Endothelial cell of umbilical vein (primary cell): ENCODE measurements at regions not wholly inside any gene's neighbourhood (a gene's known extent, or its start where the extent isn't known, plus 50 kb on each side); places are given as distances from the start of the nearest gene placed in this dataset.

Experiments used
- BruUV-seq: library from RNA; stranded (reverse); fragments of 400-500 nt; replicated peaks from 2 replicates; lab custom pipeline; 2021; lab: Mats Ljungman, UMichigan
- CTCF ChIA-PET: fragments of 300-600, 350-600 bp; sonication (Branson Sonifier 250); formaldehyde crosslinking; loops from one replicate; lab custom pipeline; 2021; ENCODE audit warnings: antibody characterized with exemption, inconsistent platforms; lab: Charles Lee
- POLR2A ChIA-PET: fragments of 300-600, 350-600 bp; sonication (Branson Sonifier 250); formaldehyde crosslinking; loops from one replicate; lab custom pipeline; 2021; ENCODE audit warnings: antibody characterized with exemption, inconsistent platforms; lab: Charles Lee
- DNase-seq: peaks from one replicate; pipeline ENCODE4 v3.0.0-alpha.2; 2011; ENCODE audit warnings: low read depth, low spot score
- FAIRE-seq: peaks from 2 replicates; lab custom pipeline; 2011; peaks lifted over from hg19 to GRCh38; lab: Jason Lieb, UNC
- H2AFZ ChIP-seq: 2 replicates; pipeline ENCODE4 v1.6.0; 2012; ENCODE audit warnings: low read depth, low read length, control low read depth, inconsistent platforms
- H3K27ac ChIP-seq: 2 replicates; pipeline ENCODE4 v1.5.1; 2011; ENCODE audit warnings: low read depth, mild to moderate bottlenecking, control low read depth, low read length, moderate library complexity; ENCODE audit not compliant: insufficient read depth
- H3K27me3 ChIP-seq, 2 experiments: 2 replicates each; pipeline versions ENCODE4 v1.6.0 to v1.6.1; 2011; ENCODE audit warnings: low read length in 2 of 2, mixed read lengths in 1 of 2; ENCODE audit not compliant: control insufficient read depth in 2 of 2, insufficient read depth in 2 of 2
- H3K36me3 ChIP-seq, 2 experiments: 2 replicates in 1 of 2; 3 replicates in 1 of 2; pipeline ENCODE4 v1.5.1; 2011; ENCODE audit warnings: low read length in 2 of 2, mild to moderate bottlenecking in 1 of 2, moderate library complexity in 1 of 2; ENCODE audit not compliant: control insufficient read depth in 2 of 2, insufficient read depth in 2 of 2; ENCODE audit errors: extremely low read depth in 1 of 2
- H3K4me1 ChIP-seq: 3 replicates; pipeline ENCODE4 v1.5.1; 2011; ENCODE audit warnings: mild to moderate bottlenecking, low read length; ENCODE audit not compliant: control insufficient read depth, insufficient read depth; ENCODE audit errors: extremely low read depth
- H3K4me2 ChIP-seq: 2 replicates; pipeline ENCODE4 v1.6.1; 2011; ENCODE audit warnings: low read length, control low read depth, mixed read lengths; ENCODE audit not compliant: insufficient read depth
- H3K4me3 ChIP-seq, 3 experiments: fragments of 200-600 bp in 1 of 3; sonication (generic), shearing (Covaris generic) in 1 of 3; replicated peaks in 1 of 3; 2 replicates each; pipeline ENCODE4 v1.5.1; 2011 to 2016; ENCODE audit warnings: control low read depth in 3 of 3, low read length in 3 of 3, mild to moderate bottlenecking in 2 of 3, inconsistent platforms in 1 of 3, low read depth in 1 of 3, moderate library complexity in 1 of 3; ENCODE audit not compliant: insufficient read depth in 1 of 3
- H3K79me2 ChIP-seq: 2 replicates; pipeline ENCODE4 v1.6.0; 2012; ENCODE audit warnings: low read length, inconsistent platforms; ENCODE audit not compliant: control insufficient read depth, insufficient read depth
- H3K9ac ChIP-seq: replicated peaks from 2 replicates; pipeline ENCODE3; 2011; ENCODE audit warnings: low read length, control low read depth; ENCODE audit not compliant: insufficient read depth; ENCODE audit errors: extremely low read depth
- H3K9me1 ChIP-seq: replicated peaks from 3 replicates; pipeline ENCODE4 v1.6.0; 2011; ENCODE audit warnings: mild to moderate bottlenecking, low read length; ENCODE audit not compliant: control insufficient read depth, insufficient read depth; ENCODE audit errors: extremely low read depth
- H3K9me3 ChIP-seq: replicated peaks from 2 replicates; pipeline ENCODE4 v1.5.1; 2012; ENCODE audit warnings: low read length, inconsistent platforms; ENCODE audit not compliant: control insufficient read depth, insufficient read depth
- H4K20me1 ChIP-seq: replicated peaks from 2 replicates; pipeline ENCODE3; 2011; ENCODE audit warnings: mild to moderate bottlenecking, low read length; ENCODE audit not compliant: control insufficient read depth, insufficient read depth; ENCODE audit errors: extremely low read depth
- EZH2 ChIP-seq: IDR thresholded peaks from 2 replicates; pipeline ENCODE4 v1.6.1; 2012; ENCODE audit warnings: borderline replicate concordance, low read depth, mild to moderate bottlenecking, moderate library complexity, low read length, inconsistent platforms; ENCODE audit not compliant: severe bottlenecking
- FOS ChIP-seq: IDR thresholded peaks from 2 replicates; pipeline ENCODE4 v1.6.1; 2011; ENCODE audit warnings: mild to moderate bottlenecking, low read length, moderate library complexity, borderline replicate concordance; ENCODE audit not compliant: insufficient read depth
- GATA2 ChIP-seq: IDR thresholded peaks from 2 replicates; pipeline ENCODE4 v1.7.0; 2011; ENCODE audit warnings: low read depth, mild to moderate bottlenecking, moderate library complexity, mixed read lengths, low read length; ENCODE audit not compliant: insufficient read length, insufficient read depth
- JUN ChIP-seq: IDR thresholded peaks from 2 replicates; pipeline ENCODE4 v1.6.1; 2011; ENCODE audit warnings: borderline replicate concordance, low read depth; ENCODE audit not compliant: insufficient read length, insufficient read depth
- MYC ChIP-seq: IDR thresholded peaks from one replicate; pipeline ENCODE4 v1.6.1; 2011; ENCODE audit warnings: mild to moderate bottlenecking, low read depth, low read length
- POLR2A ChIP-seq: IDR thresholded peaks from 2 replicates; pipeline ENCODE4 v1.6.1; 2012; ENCODE audit warnings: low read depth, mild to moderate bottlenecking, control low read depth, low read length
- POLR2AphosphoS5 ChIP-seq: IDR thresholded peaks from 2 replicates; pipeline ENCODE4 v1.6.1; 2012; ENCODE audit warnings: low read depth, mild to moderate bottlenecking, control low read depth, low read length, moderate library complexity; ENCODE audit not compliant: insufficient read depth
- dilution Hi-C: fragments of 300-500 bp; cut with MboI; formaldehyde crosslinking; loops from one replicate; pipeline ENCODE4 v1.15.0; 2019; ENCODE audit warnings: low sequenced_read_pairs; ENCODE audit not compliant: extremely low pct_ligation_motif_present
- intact Hi-C: fragments of 100-400 bp; cut with micrococcal nuclease; formaldehyde crosslinking; loops from one replicate; pipeline ENCODE4 v1.10.0; 2022
- TF ChIP-seq, protein P1 (sequence below), 2 donors: IDR thresholded peaks; 1 replicate in 1 of 2; 2 replicates in 1 of 2; pipeline ENCODE4 v1.5.1; 2011; ENCODE audit warnings: low read length in 2 of 2, mild to moderate bottlenecking in 2 of 2, moderate library complexity in 2 of 2, control low read depth in 1 of 2, inconsistent platforms in 1 of 2, low read depth in 1 of 2; ENCODE audit not compliant: insufficient read depth in 1 of 2; ENCODE audit errors: extremely low read depth in 1 of 2
- TF ChIP-seq, protein P2 (sequence below): IDR thresholded peaks from 2 replicates; pipeline ENCODE4 v1.6.1; 2011; ENCODE audit not compliant: insufficient read depth, insufficient read length

DNA sequence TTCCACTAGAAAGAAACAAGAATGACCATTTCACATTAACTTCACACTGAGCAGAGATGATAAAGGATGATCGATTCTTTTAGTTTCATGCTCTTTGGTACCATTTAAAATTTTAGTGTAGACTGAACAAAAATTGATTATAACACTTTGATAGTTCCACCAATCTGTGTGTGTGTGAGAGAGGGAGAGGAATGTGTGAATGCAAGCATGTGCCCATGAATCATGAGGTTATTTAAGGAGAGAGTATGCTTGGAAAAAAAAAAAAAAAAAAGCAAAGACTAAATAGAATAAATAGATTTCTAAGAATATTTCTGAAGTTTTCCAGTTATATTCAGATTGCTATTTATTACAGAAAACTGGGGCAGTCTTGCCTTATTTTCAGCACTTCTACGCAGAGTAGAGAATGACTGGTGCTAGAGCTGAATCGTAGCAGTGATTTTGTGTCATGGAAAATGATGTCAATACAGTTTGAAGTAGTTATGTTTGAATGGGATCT lies 900.8 kb downstream of the SLC4A3 start:
- no peak overlapping the region for H3K9ac ChIP-seq
- no peak overlapping the region for H3K4me3 ChIP-seq
- H3K27me3 ChIP-seq, result no peaks in the 10 kb centered on the region
- ChIA-PET POLR2A (no interaction called here), CTCF (no interaction called here)
- dilution Hi-C loops, result no loop called here
- H3K9me1 ChIP-seq, result no peaks in the 10 kb centered on the region
- H4K20me1 ChIP-seq, result no peaks in the 10 kb centered on the region
- no peaks in the 10 kb centered on the region for H3K4me1 ChIP-seq
- FAIRE-seq, result no peak
- no TSS peak for BruUV-seq
- H3K4me2 ChIP-seq, result no peak overlapping the region
- H3K36me3 ChIP-seq, result no peaks in the 10 kb centered on the region
- no peak overlapping the region for H2AFZ ChIP-seq
- no peaks in the 10 kb centered on the region for H3K79me2 ChIP-seq
- intact Hi-C loops, result no loop called here
- TF ChIP-seq GATA2, result no peak
- no peak for TF ChIP-seq EZH2
- no peak for TF ChIP-seq MYC
- no peak for TF ChIP-seq POLR2AphosphoS5
- TF ChIP-seq JUN, result no peak
- TF ChIP-seq, protein P1, sequence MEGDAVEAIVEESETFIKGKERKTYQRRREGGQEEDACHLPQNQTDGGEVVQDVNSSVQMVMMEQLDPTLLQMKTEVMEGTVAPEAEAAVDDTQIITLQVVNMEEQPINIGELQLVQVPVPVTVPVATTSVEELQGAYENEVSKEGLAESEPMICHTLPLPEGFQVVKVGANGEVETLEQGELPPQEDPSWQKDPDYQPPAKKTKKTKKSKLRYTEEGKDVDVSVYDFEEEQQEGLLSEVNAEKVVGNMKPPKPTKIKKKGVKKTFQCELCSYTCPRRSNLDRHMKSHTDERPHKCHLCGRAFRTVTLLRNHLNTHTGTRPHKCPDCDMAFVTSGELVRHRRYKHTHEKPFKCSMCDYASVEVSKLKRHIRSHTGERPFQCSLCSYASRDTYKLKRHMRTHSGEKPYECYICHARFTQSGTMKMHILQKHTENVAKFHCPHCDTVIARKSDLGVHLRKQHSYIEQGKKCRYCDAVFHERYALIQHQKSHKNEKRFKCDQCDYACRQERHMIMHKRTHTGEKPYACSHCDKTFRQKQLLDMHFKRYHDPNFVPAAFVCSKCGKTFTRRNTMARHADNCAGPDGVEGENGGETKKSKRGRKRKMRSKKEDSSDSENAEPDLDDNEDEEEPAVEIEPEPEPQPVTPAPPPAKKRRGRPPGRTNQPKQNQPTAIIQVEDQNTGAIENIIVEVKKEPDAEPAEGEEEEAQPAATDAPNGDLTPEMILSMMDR (IDR thresholded peaks at IDR 0.05; ENCODE audit: extremely low read depth in 1 of 2, insufficient read depth in 1 of 2, low read depth in 1 of 2, low read length in 2 of 2), result no peak
- TF ChIP-seq, protein P2, sequence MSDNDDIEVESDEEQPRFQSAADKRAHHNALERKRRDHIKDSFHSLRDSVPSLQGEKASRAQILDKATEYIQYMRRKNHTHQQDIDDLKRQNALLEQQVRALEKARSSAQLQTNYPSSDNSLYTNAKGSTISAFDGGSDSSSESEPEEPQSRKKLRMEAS, result no peak
- TF ChIP-seq FOS, result no peak
- no peak for TF ChIP-seq POLR2A
- no peaks in the 10 kb centered on the region for H3K9me3 ChIP-seq
- H3K27ac ChIP-seq, result no peak overlapping the region
- DNase-seq, result no peak
